ENCODE measurements at regions not wholly inside any gene's neighbourhood (a gene's known extent, or its start where the extent isn't known, plus 50 kb on each side); places are given as distances from the start of the nearest gene placed in this dataset.
A peak's percentile ranks its signal among the peaks of the same experiment; 100 is the strongest.

DNA sequence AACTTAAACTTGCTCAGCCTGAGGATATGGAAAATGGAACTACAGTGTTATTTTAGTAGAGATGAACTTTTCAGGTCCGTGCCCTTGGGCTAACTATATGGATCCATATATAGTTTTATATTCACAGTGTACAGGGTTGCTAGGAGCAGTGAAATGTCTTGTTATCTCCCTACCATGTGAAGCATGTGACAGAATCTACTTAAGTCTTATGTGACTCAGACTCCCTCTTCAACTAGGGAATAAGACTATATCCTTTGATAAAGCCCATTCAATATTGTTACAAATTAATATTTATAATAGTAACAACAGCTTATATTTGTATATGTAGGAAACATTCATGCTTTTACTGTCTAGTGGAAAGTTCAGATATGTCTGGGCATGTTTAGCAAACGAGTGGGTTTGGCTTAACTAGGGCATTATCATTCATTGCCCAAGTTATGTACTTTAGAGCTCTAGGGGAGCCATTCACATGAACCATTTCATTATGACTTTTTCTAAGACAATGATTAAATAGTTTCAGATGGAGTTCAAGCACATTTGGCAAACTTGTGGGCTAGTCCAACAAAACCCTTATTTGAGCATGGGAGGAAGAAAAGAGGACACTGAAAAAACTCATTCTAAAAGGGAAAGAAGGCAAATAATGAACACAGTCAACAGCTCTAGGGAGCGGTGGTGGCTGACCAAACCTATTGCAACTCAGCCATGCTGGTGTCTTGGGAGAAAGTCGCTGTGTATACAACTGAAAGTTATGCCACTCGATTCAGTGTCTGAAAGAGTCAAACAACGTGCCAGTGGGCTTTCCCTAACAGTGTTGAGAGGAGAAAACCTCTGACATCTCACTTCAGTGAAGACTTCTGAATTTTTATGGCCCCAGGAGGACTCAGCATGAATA is 305.9 kb upstream of the G2E3 start:
- intact Hi-C loops (cut with DNase I), result no loop called here
- peaks cover 0 to 18% (median 11%) of the 10 kb centered on the region in 4 donors for H3K4me1 ChIP-seq
- no peak for DNase-seq (ENCODE audit: extremely low spot score)
- H3K4me3 ChIP-seq, result no peak overlapping the region
- 75% methylated on average over 6 of the region's 6 CpGs for WGBS
- H3K27me3 ChIP-seq, result no peaks in the 10 kb centered on the region
- H3K9me3 ChIP-seq, result no peaks in the 10 kb centered on the region
- no peak for TF ChIP-seq EP300 (IDR thresholded peaks at IDR 0.05)
- no peak for TF ChIP-seq POLR2AphosphoS5 (IDR thresholded peaks at IDR 0.05)
- TF ChIP-seq, protein P1, sequence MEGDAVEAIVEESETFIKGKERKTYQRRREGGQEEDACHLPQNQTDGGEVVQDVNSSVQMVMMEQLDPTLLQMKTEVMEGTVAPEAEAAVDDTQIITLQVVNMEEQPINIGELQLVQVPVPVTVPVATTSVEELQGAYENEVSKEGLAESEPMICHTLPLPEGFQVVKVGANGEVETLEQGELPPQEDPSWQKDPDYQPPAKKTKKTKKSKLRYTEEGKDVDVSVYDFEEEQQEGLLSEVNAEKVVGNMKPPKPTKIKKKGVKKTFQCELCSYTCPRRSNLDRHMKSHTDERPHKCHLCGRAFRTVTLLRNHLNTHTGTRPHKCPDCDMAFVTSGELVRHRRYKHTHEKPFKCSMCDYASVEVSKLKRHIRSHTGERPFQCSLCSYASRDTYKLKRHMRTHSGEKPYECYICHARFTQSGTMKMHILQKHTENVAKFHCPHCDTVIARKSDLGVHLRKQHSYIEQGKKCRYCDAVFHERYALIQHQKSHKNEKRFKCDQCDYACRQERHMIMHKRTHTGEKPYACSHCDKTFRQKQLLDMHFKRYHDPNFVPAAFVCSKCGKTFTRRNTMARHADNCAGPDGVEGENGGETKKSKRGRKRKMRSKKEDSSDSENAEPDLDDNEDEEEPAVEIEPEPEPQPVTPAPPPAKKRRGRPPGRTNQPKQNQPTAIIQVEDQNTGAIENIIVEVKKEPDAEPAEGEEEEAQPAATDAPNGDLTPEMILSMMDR (IDR thresholded peaks at IDR 0.05), result no peak
- TF ChIP-seq POLR2A (IDR thresholded peaks at IDR 0.05; ENCODE audit: low read depth), result no peak
- no peaks in the 10 kb centered on the region for H3K36me3 ChIP-seq
- peak overlapping the region in 1 of 4 donors; percentile 42 for H3K27ac ChIP-seq (replicated peaks in 1 of 4)

GRCh38 chr14:30256627-30257026 is 302.3 kb upstream of the G2E3 start:
- intact Hi-C loops (cut with DNase I), result no loop called here
- Histone ChIP-seq H3K4me1 (peaks cover 0 to 18% (median 11%) of the 10 kb centered on the region in 4 donors), H3K9me3 (no peaks in the 10 kb centered on the region), H3K27me3 (no peaks in the 10 kb centered on the region), H3K36me3 (no peaks in the 10 kb centered on the region), H3K27ac (replicated peaks in 1 of 4) (no peak overlapping the region), H3K4me3 (no peak overlapping the region)
- WGBS, result 87% methylated on average over 2 of the region's 2 CpGs
- no peak for DNase-seq (ENCODE audit: extremely low spot score)
- TF ChIP-seq, protein P1 (IDR thresholded peaks at IDR 0.05), result no peak
- TF ChIP-seq POLR2A (IDR thresholded peaks at IDR 0.05; ENCODE audit: low read depth) (no peak), EP300 (IDR thresholded peaks at IDR 0.05) (no peak), POLR2AphosphoS5 (IDR thresholded peaks at IDR 0.05) (no peak)

GRCh38 chr14:30257946-30258661 is 300.9 kb upstream of the G2E3 start:
- intact Hi-C loops (cut with DNase I), result no loop called here
- Histone ChIP-seq H3K4me1 (peaks cover 0 to 6% (median 2%) of the 10 kb centered on the region in 4 donors), H3K27me3 (no peaks in the 10 kb centered on the region), H3K4me3 (no peak overlapping the region), H3K27ac (replicated peaks in 1 of 4) (no peak overlapping the region), H3K9me3 (no peaks in the 10 kb centered on the region), H3K36me3 (no peaks in the 10 kb centered on the region)
- WGBS, result 76% methylated on average over 1 of the region's 1 CpG
- TF ChIP-seq, protein P1 (IDR thresholded peaks at IDR 0.05), result no peak
- no peak for TF ChIP-seq POLR2AphosphoS5 (IDR thresholded peaks at IDR 0.05)
- no peak for TF ChIP-seq POLR2A (IDR thresholded peaks at IDR 0.05; ENCODE audit: low read depth)
- TF ChIP-seq EP300 (IDR thresholded peaks at IDR 0.05), result no peak
- DNase-seq (ENCODE audit: extremely low spot score), result no peak

- Histone ChIP-seq H3K27me3 (no peaks in the 10 kb centered on the region), H3K9me3 (no peaks in the 10 kb centered on the region), H3K27ac (replicated peaks in 1 of 4) (no peak overlapping the region), H3K4me1 (no peaks in the 10 kb centered on the region), H3K4me3 (no peak overlapping the region), H3K36me3 (no peaks in the 10 kb centered on the region)
- TF ChIP-seq, protein P1 (IDR thresholded peaks at IDR 0.05), result no peak
- TF ChIP-seq POLR2AphosphoS5 (IDR thresholded peaks at IDR 0.05) (no peak), POLR2A (IDR thresholded peaks at IDR 0.05; ENCODE audit: low read depth) (no peak), EP300 (IDR thresholded peaks at IDR 0.05) (no peak)
- 83% methylated on average over 9 of the region's 9 CpGs for WGBS
- intact Hi-C loops (cut with DNase I), result no loop called here
- DNase-seq (ENCODE audit: extremely low spot score), result no peak
Measured at GRCh38 chr14:30260833-30261607, 297.9 kb upstream of the G2E3 start.

Data from esophagus muscularis mucosa (tissue), 4 donors.